ENCODE measurements at regions not wholly inside any gene's neighbourhood (a gene's known extent, or its start where the extent isn't known, plus 50 kb on each side); places are given as distances from the start of the nearest gene placed in this dataset.

GRCh38 chr5:159416438-159416837 lies 86.2 kb upstream of the IL12B start:
- TF ChIP-seq EZH2phosphoT487 (IDR thresholded peaks at IDR 0.05; ENCODE audit: insufficient read depth, low read depth), result no peak
- TF ChIP-seq EZH2 (IDR thresholded peaks at IDR 0.05; ENCODE audit: insufficient read depth, poor library complexity, severe bottlenecking), result no peak

Data from GM23248 (cell line).